WTC11 (cell line): ENCODE measurements at regions not wholly inside any gene's neighbourhood (a gene's known extent, or its start where the extent isn't known, plus 50 kb on each side); places are given as distances from the start of the nearest gene placed in this dataset.

Experiments
- ATF2 ChIP-seq: sonication (generic); formaldehyde crosslinking; IDR thresholded peaks from 2 replicates; pipeline ENCODE4 v1.8.1; 2022; ENCODE audit warnings: low read depth, missing genetic modification reagents, borderline replicate concordance
- CREB1 ChIP-seq: sonication (generic); formaldehyde crosslinking; IDR thresholded peaks from 2 replicates; pipeline ENCODE4 v1.8.0; 2023; ENCODE audit warnings: mild to moderate bottlenecking, missing genetic modification reagents
- CREM ChIP-seq: sonication (generic); formaldehyde crosslinking; IDR thresholded peaks from 2 replicates; pipeline ENCODE4 v1.8.1; 2022; ENCODE audit warnings: mild to moderate bottlenecking, missing genetic modification reagents, moderate library complexity
- ELF4 ChIP-seq: sonication (generic); formaldehyde crosslinking; IDR thresholded peaks from 2 replicates; pipeline ENCODE4 v1.8.1; 2022; ENCODE audit warnings: low read depth, mild to moderate bottlenecking, moderate library complexity, missing genetic modification reagents
- ESRRA ChIP-seq: sonication (generic); formaldehyde crosslinking; IDR thresholded peaks from 2 replicates; pipeline ENCODE4 v1.8.1; 2022; ENCODE audit warnings: mild to moderate bottlenecking, missing genetic modification reagents, borderline replicate concordance
- FOXJ3 ChIP-seq: sonication (generic); formaldehyde crosslinking; IDR thresholded peaks from 2 replicates; pipeline ENCODE4 v1.9.0; 2021; ENCODE audit warnings: missing genetic modification reagents, mild to moderate bottlenecking, borderline replicate concordance
- MAX ChIP-seq: sonication (generic); formaldehyde crosslinking; IDR thresholded peaks from 2 replicates; pipeline ENCODE4 v1.8.0; 2022; ENCODE audit warnings: mild to moderate bottlenecking, missing genetic modification reagents
- ZSCAN18 ChIP-seq: fragments of 250-450 bp; sonication (Bioruptor Pico); IDR thresholded peaks from 2 replicates; pipeline ENCODE4 v2.1.2; 2022; ENCODE audit warnings: mild to moderate bottlenecking, moderate library complexity
- TF ChIP-seq, protein P1 (sequence below): sonication (generic); formaldehyde crosslinking; IDR thresholded peaks from 2 replicates; pipeline ENCODE4 v1.8.1; 2022; ENCODE audit warnings: low read depth, mild to moderate bottlenecking, moderate library complexity, missing genetic modification reagents, borderline replicate concordance
- TF ChIP-seq, protein P2 (sequence below): sonication (generic); formaldehyde crosslinking; IDR thresholded peaks from 2 replicates; pipeline ENCODE4 v1.8.1; 2023; ENCODE audit warnings: mild to moderate bottlenecking, missing genetic modification reagents, moderate library complexity
- TF ChIP-seq, protein P3 (sequence below): sonication (generic); formaldehyde crosslinking; IDR thresholded peaks from 2 replicates; pipeline ENCODE4 v1.8.1; 2022; ENCODE audit warnings: mild to moderate bottlenecking, moderate library complexity, missing genetic modification reagents
- TF ChIP-seq, protein P4 (sequence below): fragments of 200-600 bp; IDR thresholded peaks from 2 replicates; pipeline ENCODE4 v1.8.0; 2022; ENCODE audit warnings: antibody characterized with exemption
- TF ChIP-seq, protein P5 (sequence below): sonication (generic); formaldehyde crosslinking; IDR thresholded peaks from 2 replicates; pipeline ENCODE4 v1.8.1; 2022; ENCODE audit warnings: missing genetic modification reagents, borderline replicate concordance
- TF ChIP-seq, protein P6 (sequence below): sonication (generic); formaldehyde crosslinking; IDR thresholded peaks from 2 replicates; pipeline ENCODE4 v1.8.0; 2023; ENCODE audit warnings: mild to moderate bottlenecking, missing genetic modification reagents

GRCh38 chr2:146239392-146240135 lies 1605.3 kb upstream of the ACVR2A start:
- TF ChIP-seq CREM, result no peak
- no peak for TF ChIP-seq FOXJ3 (CRISPR knock-in tag)
- no peak for TF ChIP-seq MAX (CRISPR knock-in tag)
- TF ChIP-seq, protein P1, sequence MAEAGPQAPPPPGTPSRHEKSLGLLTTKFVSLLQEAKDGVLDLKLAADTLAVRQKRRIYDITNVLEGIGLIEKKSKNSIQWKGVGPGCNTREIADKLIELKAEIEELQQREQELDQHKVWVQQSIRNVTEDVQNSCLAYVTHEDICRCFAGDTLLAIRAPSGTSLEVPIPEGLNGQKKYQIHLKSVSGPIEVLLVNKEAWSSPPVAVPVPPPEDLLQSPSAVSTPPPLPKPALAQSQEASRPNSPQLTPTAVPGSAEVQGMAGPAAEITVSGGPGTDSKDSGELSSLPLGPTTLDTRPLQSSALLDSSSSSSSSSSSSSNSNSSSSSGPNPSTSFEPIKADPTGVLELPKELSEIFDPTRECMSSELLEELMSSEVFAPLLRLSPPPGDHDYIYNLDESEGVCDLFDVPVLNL, result no peak
- TF ChIP-seq, protein P2, sequence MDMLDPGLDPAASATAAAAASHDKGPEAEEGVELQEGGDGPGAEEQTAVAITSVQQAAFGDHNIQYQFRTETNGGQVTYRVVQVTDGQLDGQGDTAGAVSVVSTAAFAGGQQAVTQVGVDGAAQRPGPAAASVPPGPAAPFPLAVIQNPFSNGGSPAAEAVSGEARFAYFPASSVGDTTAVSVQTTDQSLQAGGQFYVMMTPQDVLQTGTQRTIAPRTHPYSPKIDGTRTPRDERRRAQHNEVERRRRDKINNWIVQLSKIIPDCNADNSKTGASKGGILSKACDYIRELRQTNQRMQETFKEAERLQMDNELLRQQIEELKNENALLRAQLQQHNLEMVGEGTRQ (CRISPR knock-in tag), result no peak
- TF ChIP-seq, protein P3, sequence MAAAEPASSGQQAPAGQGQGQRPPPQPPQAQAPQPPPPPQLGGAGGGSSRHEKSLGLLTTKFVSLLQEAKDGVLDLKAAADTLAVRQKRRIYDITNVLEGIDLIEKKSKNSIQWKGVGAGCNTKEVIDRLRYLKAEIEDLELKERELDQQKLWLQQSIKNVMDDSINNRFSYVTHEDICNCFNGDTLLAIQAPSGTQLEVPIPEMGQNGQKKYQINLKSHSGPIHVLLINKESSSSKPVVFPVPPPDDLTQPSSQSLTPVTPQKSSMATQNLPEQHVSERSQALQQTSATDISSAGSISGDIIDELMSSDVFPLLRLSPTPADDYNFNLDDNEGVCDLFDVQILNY (CRISPR knock-in tag), result no peak
- TF ChIP-seq, protein P4, sequence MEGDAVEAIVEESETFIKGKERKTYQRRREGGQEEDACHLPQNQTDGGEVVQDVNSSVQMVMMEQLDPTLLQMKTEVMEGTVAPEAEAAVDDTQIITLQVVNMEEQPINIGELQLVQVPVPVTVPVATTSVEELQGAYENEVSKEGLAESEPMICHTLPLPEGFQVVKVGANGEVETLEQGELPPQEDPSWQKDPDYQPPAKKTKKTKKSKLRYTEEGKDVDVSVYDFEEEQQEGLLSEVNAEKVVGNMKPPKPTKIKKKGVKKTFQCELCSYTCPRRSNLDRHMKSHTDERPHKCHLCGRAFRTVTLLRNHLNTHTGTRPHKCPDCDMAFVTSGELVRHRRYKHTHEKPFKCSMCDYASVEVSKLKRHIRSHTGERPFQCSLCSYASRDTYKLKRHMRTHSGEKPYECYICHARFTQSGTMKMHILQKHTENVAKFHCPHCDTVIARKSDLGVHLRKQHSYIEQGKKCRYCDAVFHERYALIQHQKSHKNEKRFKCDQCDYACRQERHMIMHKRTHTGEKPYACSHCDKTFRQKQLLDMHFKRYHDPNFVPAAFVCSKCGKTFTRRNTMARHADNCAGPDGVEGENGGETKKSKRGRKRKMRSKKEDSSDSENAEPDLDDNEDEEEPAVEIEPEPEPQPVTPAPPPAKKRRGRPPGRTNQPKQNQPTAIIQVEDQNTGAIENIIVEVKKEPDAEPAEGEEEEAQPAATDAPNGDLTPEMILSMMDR, result no peak
- TF ChIP-seq, protein P5, sequence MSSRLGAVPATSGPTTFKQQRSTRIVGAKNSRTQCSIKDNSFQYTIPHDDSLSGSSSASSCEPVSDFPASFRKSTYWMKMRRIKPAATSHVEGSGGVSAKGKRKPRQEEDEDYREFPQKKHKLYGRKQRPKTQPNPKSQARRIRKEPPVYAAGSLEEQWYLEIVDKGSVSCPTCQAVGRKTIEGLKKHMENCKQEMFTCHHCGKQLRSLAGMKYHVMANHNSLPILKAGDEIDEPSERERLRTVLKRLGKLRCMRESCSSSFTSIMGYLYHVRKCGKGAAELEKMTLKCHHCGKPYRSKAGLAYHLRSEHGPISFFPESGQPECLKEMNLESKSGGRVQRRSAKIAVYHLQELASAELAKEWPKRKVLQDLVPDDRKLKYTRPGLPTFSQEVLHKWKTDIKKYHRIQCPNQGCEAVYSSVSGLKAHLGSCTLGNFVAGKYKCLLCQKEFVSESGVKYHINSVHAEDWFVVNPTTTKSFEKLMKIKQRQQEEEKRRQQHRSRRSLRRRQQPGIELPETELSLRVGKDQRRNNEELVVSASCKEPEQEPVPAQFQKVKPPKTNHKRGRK (CRISPR knock-in tag), result no peak
- TF ChIP-seq ESRRA (CRISPR knock-in tag), result no peak
- no peak for TF ChIP-seq CREB1 (CRISPR knock-in tag)
- TF ChIP-seq ZSCAN18 (CRISPR knock-in tag), result no peak
- no peak for TF ChIP-seq ELF4
- no peak for TF ChIP-seq ATF2 (CRISPR knock-in tag)
- TF ChIP-seq, protein P6, sequence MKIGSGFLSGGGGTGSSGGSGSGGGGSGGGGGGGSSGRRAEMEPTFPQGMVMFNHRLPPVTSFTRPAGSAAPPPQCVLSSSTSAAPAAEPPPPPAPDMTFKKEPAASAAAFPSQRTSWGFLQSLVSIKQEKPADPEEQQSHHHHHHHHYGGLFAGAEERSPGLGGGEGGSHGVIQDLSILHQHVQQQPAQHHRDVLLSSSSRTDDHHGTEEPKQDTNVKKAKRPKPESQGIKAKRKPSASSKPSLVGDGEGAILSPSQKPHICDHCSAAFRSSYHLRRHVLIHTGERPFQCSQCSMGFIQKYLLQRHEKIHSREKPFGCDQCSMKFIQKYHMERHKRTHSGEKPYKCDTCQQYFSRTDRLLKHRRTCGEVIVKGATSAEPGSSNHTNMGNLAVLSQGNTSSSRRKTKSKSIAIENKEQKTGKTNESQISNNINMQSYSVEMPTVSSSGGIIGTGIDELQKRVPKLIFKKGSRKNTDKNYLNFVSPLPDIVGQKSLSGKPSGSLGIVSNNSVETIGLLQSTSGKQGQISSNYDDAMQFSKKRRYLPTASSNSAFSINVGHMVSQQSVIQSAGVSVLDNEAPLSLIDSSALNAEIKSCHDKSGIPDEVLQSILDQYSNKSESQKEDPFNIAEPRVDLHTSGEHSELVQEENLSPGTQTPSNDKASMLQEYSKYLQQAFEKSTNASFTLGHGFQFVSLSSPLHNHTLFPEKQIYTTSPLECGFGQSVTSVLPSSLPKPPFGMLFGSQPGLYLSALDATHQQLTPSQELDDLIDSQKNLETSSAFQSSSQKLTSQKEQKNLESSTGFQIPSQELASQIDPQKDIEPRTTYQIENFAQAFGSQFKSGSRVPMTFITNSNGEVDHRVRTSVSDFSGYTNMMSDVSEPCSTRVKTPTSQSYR (CRISPR knock-in tag), result no peak
